Heart right ventricle (tissue), 16 donors: ENCODE measurements at regions not wholly inside any gene's neighbourhood (a gene's known extent, or its start where the extent isn't known, plus 50 kb on each side); places are given as distances from the start of the nearest gene placed in this dataset.

ENCODE experiments used
- ATAC-seq, 8 donors: fragments of 200-7000 bp; cut with Tn5 transposase; one replicate each; pipeline ENCODE4 v1.9.1; 2020; ENCODE audit warnings: mild to moderate bottlenecking in 8 of 8, moderate library complexity in 8 of 8, moderate number of reproducible peaks in 1 of 8
- DNase-seq, 2 donors: peaks; one replicate each; pipeline ENCODE4 v3.0.0-alpha.2; 2020
- H3K27ac ChIP-seq, 10 donors: fragments of 200-600 bp; sonication (generic) in 2 of 10; one replicate each; pipeline versions ENCODE4 v1.5.0 to v1.8.0; 2020 to 2022; ENCODE audit warnings: mild to moderate bottlenecking in 3 of 10
- H3K27me3 ChIP-seq, 7 donors: fragments of 200-600 bp; one replicate each; pipeline ENCODE4 v1.8.0; 2021 to 2022; ENCODE audit warnings: mild to moderate bottlenecking in 2 of 7
- H3K36me3 ChIP-seq, 9 donors: fragments of 200-600 bp; sonication (generic) in 1 of 9; one replicate each; pipeline versions ENCODE4 v1.5.0 to v1.8.0; 2020 to 2022; ENCODE audit warnings: mild to moderate bottlenecking in 2 of 9
- H3K4me1 ChIP-seq, 9 donors: fragments of 200-600 bp; sonication (generic) in 1 of 9; one replicate each; pipeline versions ENCODE4 v1.5.0 to v1.8.0; 2020 to 2022; ENCODE audit warnings: mild to moderate bottlenecking in 4 of 9
- H3K4me3 ChIP-seq, 10 donors: fragments of 200-600 bp; sonication (generic) in 2 of 10; one replicate each; pipeline versions ENCODE4 v1.5.0 to v1.8.0; 2020 to 2022; ENCODE audit warnings: mild to moderate bottlenecking in 7 of 10, moderate library complexity in 2 of 10
- H3K9me3 ChIP-seq, 11 donors: fragments of 200-600 bp in 10 of 11; sonication (generic) in 2 of 11; one replicate each; pipeline versions ENCODE4 v1.5.0 to v1.8.0; 2013 to 2022; ENCODE audit warnings: mild to moderate bottlenecking in 2 of 11, control low read depth in 1 of 11, moderate library complexity in 1 of 11
- WGBS, 2 donors: extraction: QIAGEN DNeasy Blood & Tissue Kit; methylation state at CpG; one replicate each; pipeline ENCODE4 v1.1.7; 2013; ENCODE audit warnings: inconsistent platforms in 1 of 2; 5-methylcytosine and 5-hydroxymethylcytosine counted together
- intact Hi-C, 10 donors: fragments of 100-400 bp; cut with DNase I; formaldehyde crosslinking; loops; one replicate each; pipeline versions ENCODE4 v1.11.1 to v1.14.2; 2022
- TF ChIP-seq, protein P1 (sequence below), 9 donors: fragments of 200-600 bp; sonication (generic) in 2 of 9; IDR thresholded peaks; one replicate each; pipeline versions ENCODE4 v1.5.0 to v1.8.0; 2021 to 2022; ENCODE audit warnings: antibody characterized with exemption in 9 of 9, mild to moderate bottlenecking in 5 of 9, moderate library complexity in 1 of 9
- donor health status: Arrhythmogenic right ventricular cardiomyopathy.
- donor health status: ischemic (EF 13 %, LVEDD 7.1; RV severe dilation, severe dysfunction).
- donor health status: healthy with polysubstance abuse.
- donor health status: DM: no; HTN: yes; CAD: no.
- donor health status: DM: no; HTN: no; CAD: no.
- donor health status: ischemic (EF 25% LVEDD 6.9; RV normal size, moderate dysfunction).
- donor health status: ischemic (EF 25% LVEDD 5.7; RV mildly dilated, moderate dysfunction).
- donor health status: healthy.
- donor health status: DM: yes; HTN: yes; CAD: no.
- donor health status: Ischemic cardiomyopathy.
- donor health status: ischemic (EF 35%, LVEDD 5.7; RV mildly dilated, moderate dysfunction).
- donor health status: nonischemic (EF 11% LVEDD 7.7; RV severe dilation, severe dysfunction).
- donor health status: DM: yes; HTN: yes; CAD: no.
- donor health status: PGD.
- donor health status: ischemic (EF 29% LVEDD 5.4; RV normal size, mild dysfunction).
- donor health status: nonischemic (EF 23%, LVEDD 6.1; RV moderate dilation, normal function).

DNA sequence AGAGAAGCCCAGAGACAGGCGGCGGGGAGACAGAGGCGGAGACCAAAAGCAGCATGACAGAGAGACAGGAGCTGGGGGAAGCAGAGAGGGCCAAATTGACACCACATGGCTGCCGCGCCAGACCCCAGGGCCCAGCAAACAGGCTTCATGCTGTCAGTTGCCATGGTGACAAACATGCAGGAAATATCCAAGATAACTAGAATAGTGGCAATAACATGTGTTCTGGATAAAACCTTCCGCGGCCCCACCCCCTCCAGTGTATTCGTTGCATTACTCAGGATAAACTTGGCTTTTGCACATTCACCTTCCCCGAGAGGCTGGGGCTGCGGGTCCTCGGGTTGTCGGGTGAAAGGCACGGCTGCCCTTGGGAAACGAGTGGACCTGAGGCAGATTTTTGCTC, 49.9 kb upstream of the CDON start:
- no peak overlapping the region for H3K4me3 ChIP-seq
- H3K36me3 ChIP-seq = no peaks in the 10 kb centered on the region
- TF ChIP-seq, protein P1, sequence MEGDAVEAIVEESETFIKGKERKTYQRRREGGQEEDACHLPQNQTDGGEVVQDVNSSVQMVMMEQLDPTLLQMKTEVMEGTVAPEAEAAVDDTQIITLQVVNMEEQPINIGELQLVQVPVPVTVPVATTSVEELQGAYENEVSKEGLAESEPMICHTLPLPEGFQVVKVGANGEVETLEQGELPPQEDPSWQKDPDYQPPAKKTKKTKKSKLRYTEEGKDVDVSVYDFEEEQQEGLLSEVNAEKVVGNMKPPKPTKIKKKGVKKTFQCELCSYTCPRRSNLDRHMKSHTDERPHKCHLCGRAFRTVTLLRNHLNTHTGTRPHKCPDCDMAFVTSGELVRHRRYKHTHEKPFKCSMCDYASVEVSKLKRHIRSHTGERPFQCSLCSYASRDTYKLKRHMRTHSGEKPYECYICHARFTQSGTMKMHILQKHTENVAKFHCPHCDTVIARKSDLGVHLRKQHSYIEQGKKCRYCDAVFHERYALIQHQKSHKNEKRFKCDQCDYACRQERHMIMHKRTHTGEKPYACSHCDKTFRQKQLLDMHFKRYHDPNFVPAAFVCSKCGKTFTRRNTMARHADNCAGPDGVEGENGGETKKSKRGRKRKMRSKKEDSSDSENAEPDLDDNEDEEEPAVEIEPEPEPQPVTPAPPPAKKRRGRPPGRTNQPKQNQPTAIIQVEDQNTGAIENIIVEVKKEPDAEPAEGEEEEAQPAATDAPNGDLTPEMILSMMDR (IDR thresholded peaks at IDR 0.05) = no peak
- 42 to 49% methylated on average over 14 of the region's 14 CpGs for WGBS, 2 donors
- ATAC-seq (peak in 2 of 8 donors; percentile 2 to 5), DNase-seq (peak; percentile 50 to 59)
- H3K9me3 ChIP-seq = no peaks in the 10 kb centered on the region
- no peaks in the 10 kb centered on the region for H3K27me3 ChIP-seq
- peak overlapping the region in 8 of 10 donors; percentile 49 to 86 (median 80) for H3K27ac ChIP-seq
- H3K4me1 ChIP-seq = peaks cover 25 to 68% (median 52%) of the 10 kb centered on the region in 9 donors
- intact Hi-C loops = loop anchor here in 5 of 10 donors (5.0 to 10.0 kb wide), 3 partner anchors 48 to 738 kb away; partner anchors contain the start of gene CDON (in 5 of the 5)
